GM23338 (cell line): ENCODE measurements at regions not wholly inside any gene's neighbourhood (a gene's known extent, or its start where the extent isn't known, plus 50 kb on each side); places are given as distances from the start of the nearest gene placed in this dataset.
"Not testable (repeated sequence)": the region's sequence is repeated elsewhere in the genome, so short reads cannot be mapped to it uniquely, and the experiment has no call there.

ENCODE experiments used
- CREB1 ChIP-seq: fragments of 250-450 bp; sonication (Bioruptor Pico); IDR thresholded peaks from 2 replicates; pipeline ENCODE4 v1.5.0; 2020; ENCODE audit warnings: low read depth, mild to moderate bottlenecking, moderate library complexity
- CTCF ChIP-seq, 2 experiments: fragments of 200-600 bp in 1 of 2; sonication (generic) in 1 of 2; conservative IDR thresholded peaks; 2 replicates each; pipeline versions ENCODE4 v1.5.1 to v1.6.1; 2016 to 2017; ENCODE audit warnings: antibody characterized with exemption in 2 of 2, low read depth in 2 of 2, mild to moderate bottlenecking in 2 of 2, moderate library complexity in 1 of 2
- EZH2 ChIP-seq: fragments of 200-600 bp; sonication (generic); IDR thresholded peaks from one replicate; pipeline ENCODE4 v1.8.0; 2017; ENCODE audit warnings: antibody characterized with exemption, mild to moderate bottlenecking, low read depth; ENCODE audit not compliant: unreplicated experiment
- POLR2AphosphoS5 ChIP-seq: IDR thresholded peaks from 2 replicates; pipeline ENCODE4 v1.6.1; 2016; ENCODE audit warnings: antibody characterized with exemption, low read depth

GRCh38 chr15:24107948-24108347 lies 420.8 kb upstream of the NDN start:
- TF ChIP-seq CTCF (conservative IDR thresholded peaks at IDR 0.05; ENCODE audit: low read depth in 2 of 2); CREB1 (CRISPR knock-in tag); EZH2; POLR2AphosphoS5: not testable (repeated sequence)
